Epithelial cell of proximal tubule (primary cell): ENCODE measurements at regions not wholly inside any gene's neighbourhood (a gene's known extent, or its start where the extent isn't known, plus 50 kb on each side); places are given as distances from the start of the nearest gene placed in this dataset.

ENCODE experiments used
- DNase-seq: peaks from one replicate; pipeline ENCODE4 v3.0.0-alpha.2; 2011; ENCODE audit warnings: low read depth
- H3K4me3 ChIP-seq: 2 replicates; pipeline ENCODE4 v1.5.1; 2011; ENCODE audit warnings: low read depth, mild to moderate bottlenecking, low read length
- TF ChIP-seq, protein P1 (sequence below): conservative IDR thresholded peaks from 2 replicates; pipeline ENCODE4 v1.5.1; 2012; ENCODE audit warnings: low read depth, mild to moderate bottlenecking, low read length

DNA sequence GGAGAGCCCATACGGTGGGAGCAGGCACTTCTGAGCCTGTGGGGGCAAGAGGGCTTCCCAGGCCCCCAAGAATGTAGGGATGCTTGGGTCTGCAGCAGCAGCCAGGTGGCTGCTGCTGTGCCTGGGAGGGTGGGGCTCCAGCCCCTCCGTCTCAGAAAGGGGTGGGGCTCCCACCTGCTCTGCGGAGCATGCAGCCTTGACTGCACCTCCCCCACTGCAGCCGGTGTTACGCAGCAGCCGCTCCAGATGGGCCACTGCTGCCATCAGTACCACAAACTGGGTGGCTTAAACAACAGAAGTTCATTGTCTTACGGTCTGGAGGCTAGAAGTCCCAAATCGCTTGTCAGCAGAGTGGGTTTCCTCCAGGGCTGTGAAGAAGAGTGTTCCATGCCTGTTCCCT lies 365.5 kb downstream of the TMEM38B start:
- TF ChIP-seq, protein P1, sequence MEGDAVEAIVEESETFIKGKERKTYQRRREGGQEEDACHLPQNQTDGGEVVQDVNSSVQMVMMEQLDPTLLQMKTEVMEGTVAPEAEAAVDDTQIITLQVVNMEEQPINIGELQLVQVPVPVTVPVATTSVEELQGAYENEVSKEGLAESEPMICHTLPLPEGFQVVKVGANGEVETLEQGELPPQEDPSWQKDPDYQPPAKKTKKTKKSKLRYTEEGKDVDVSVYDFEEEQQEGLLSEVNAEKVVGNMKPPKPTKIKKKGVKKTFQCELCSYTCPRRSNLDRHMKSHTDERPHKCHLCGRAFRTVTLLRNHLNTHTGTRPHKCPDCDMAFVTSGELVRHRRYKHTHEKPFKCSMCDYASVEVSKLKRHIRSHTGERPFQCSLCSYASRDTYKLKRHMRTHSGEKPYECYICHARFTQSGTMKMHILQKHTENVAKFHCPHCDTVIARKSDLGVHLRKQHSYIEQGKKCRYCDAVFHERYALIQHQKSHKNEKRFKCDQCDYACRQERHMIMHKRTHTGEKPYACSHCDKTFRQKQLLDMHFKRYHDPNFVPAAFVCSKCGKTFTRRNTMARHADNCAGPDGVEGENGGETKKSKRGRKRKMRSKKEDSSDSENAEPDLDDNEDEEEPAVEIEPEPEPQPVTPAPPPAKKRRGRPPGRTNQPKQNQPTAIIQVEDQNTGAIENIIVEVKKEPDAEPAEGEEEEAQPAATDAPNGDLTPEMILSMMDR: no peak
- H3K4me3 ChIP-seq: no peak overlapping the region
- DNase-seq: no peak

DNA sequence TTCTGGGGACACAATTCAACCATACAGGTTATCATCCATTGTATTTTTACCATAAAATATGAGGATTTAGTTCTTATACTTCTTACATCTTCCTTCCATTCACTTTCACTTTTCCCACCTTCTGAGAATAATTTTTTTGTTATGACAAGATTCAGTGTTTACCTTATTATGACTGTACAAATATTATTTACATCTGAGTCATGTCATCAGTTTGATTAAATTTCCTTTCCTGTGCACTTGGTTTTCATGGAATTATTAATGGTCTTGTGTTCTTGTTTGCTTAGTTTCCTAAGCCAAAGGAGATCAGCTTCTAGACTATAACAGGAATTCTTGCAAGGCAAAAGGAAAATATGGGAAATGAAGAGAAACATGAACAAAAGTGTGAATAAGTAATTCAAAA lies 366.5 kb downstream of the TMEM38B start:
- DNase-seq: no peak
- H3K4me3 ChIP-seq: no peak overlapping the region
- TF ChIP-seq, protein P1: no peak

DNA sequence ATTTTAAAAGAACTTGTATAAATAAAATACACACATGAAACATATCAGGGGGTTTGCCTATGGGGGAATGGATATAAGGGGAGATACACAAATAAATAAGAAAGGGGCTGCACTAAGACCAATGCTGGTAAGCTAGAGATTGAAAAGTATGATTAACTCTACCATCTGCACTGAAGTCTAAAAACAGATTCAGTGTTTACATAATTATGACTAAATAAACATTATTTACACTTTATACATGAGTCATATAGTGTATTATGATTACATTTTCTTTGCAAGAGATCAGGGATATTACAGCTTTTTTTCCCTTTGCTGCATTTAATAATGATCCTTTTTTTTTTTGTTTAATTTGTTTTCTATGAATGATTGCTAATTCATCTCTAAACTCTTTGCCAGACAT lies 367.9 kb downstream of the TMEM38B start:
- no peak for DNase-seq
- TF ChIP-seq, protein P1: no peak

DNA sequence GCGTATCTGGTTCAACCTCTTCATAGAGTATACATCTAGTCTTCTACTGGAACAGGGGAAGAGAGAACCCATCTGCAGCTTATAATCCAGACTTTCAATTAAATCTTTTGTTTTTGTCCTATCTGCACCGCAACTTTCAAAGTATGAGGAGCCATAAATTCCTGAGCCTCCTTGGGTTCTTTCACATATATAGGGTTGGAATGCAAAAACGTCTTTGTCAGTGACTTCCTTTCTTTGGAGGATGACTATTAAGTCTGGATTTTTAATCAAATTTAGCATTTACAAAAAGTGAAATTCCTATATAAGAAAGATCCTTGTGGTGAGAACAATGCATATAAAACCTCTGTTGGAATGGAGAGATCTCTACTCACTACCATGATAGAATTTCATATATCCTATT lies 370.8 kb downstream of the TMEM38B start:
- TF ChIP-seq, protein P1: no peak
- H3K4me3 ChIP-seq: no peak overlapping the region
- DNase-seq: no peak

More for the DNA sequence above, 367.9 kb downstream of the TMEM38B start:
- H3K4me3 ChIP-seq: no peak overlapping the region

DNA sequence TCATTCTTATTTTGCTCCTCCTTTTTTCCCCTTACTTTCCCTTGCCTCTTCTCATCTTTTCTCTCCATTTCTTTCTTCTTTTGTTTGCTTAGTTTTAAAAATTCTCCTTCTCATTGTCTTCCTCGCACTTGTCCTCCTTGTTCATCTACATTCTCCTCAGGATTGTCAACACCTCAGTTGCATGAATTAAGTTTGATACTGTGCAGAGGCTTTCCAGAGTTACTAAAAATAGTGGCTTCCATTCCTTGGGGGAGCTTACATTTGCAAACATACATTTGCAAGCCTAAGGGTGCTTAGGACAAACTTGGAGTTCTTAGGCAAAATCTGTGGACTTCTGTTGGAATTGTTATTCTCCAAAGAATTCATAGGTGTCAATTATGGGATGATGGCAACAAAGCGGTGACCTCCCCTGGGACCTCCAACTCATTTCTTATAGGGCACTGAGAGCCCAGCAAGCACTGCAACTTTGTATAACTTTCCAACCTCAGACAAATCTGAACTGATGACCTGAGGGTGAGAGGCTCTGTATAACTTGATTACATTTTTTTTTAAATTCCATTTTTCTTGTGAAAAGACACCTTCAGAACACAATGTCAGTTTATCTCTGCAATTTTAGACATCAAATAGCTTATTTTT lies 371.4 kb downstream of the TMEM38B start:
- TF ChIP-seq, protein P1: no peak

DNA sequence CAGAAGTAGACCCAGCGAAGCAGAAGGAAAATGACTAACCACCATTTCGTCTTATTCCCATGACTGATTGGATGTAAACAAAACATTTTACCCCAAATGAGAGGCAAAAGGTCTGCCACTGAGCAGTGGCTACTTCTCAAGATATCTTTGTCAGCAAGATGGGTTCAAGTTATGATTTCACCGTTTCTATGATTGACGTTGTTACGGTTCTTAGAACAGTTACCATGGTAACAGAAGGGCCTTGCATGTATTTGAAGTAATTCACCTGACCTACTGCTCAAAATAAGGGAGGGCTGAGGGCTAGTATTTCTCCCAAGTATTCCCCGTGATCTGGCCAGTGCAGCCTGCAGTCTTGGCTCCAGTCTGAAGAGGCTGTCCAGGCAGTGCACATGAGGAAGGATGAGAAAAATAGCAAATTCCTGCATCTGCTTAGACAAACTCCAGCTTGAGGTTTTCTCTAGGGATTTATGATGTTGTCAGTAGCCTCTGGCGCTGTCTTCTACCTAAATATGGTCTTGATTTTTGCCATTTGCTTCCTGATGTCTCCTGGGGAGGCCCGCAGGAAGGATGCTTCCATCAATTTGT lies 372.7 kb downstream of the TMEM38B start:
- TF ChIP-seq, protein P1: no peak
- no peak for DNase-seq
- no peak overlapping the region for H3K4me3 ChIP-seq

More for the DNA sequence above, 371.4 kb downstream of the TMEM38B start:
- DNase-seq: no peak
- H3K4me3 ChIP-seq: no peak overlapping the region

DNA sequence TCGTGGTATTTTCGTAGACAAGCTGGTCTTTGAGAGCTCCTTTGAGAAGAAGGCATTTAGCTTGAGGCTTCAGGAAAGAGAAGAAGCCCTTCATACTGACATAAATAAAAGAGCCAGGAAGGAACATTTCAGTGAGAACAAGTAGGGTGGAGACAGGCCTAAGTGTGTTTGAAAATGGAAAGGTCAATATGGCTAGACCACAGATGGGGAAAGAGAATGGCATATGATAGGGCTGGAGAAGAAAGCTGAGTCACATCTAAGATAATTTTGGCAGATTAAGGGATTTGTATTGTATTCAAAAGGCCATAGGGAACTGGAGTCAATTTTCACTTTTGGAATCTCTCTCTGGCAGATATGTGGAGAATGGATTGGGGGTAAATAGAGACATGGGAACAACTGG lies 374.9 kb downstream of the TMEM38B start:
- TF ChIP-seq, protein P1: no peak
- no peak overlapping the region for H3K4me3 ChIP-seq
- no peak for DNase-seq
